NCI-H748 treated with DMSO at 0.1 percent for 48 hours (cell line): ENCODE measurements at regions not wholly inside any gene's neighbourhood (a gene's known extent, or its start where the extent isn't known, plus 50 kb on each side); places are given as distances from the start of the nearest gene placed in this dataset.
A peak's percentile ranks its signal among the peaks of the same experiment; 100 is the strongest.

Experiments used
- DNase-seq: peaks from one replicate; lab custom pipeline; 2025; lab: John Stamatoyannopoulos, UW

DNA sequence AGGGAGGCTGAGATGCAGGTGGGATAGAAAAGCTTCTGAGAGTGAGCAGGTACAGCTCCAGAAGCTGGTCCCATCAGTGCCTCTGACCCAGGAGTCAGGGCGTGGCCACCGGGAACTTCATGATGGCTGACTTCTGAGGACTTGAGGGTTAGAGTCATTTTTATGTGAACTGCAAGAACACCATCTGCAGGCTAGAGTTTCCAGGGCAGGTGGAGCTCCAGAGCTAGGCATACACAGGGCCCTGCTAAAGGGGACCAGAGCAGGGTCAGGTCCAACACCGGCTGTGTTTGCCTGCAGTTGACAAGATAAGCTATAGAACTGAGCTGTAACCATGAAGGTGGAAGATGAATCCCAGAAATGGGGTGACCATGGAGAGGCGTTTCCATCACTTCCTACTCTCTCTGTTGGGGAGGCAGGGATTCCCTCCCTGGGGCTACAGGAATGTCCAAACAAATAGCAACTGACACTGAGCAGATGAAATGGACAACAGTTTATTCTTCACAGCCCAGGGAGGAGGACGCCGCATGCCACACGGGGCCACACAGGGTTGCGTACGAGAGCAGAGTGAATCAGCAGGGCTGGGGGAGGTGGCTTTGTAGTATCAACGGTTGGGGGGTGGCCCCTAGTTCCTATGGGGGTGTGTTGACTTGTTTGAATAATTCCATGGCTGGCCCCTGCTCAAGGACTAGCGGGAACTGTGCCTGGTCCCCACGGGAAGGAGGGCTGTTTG lies 77.6 kb upstream of the ZNF516 start:
- no peak for DNase-seq

GRCh38 chr18:76571689-76572088 lies 76.6 kb upstream of the ZNF516 start:
- no peak for DNase-seq

DNA sequence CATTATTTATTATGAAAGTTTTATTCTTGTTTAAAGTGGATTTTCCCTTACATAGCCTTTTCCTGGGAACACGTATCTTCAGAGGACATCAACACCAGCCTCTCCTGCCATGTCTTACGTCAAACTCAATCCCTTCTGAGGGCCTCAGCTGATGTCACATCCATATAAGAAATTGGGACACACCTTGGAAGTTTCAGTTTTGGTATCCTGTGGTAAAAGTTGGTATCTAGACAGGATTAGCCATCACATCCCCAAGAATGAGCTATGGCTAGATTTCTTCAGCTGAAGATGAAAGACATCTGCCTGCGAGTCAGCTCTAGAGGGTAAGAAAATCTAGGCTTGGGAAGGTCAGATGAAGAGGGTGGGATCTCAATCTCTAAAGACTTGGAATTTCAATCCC lies 75.8 kb upstream of the ZNF516 start:
- DNase-seq = no peak

DNA sequence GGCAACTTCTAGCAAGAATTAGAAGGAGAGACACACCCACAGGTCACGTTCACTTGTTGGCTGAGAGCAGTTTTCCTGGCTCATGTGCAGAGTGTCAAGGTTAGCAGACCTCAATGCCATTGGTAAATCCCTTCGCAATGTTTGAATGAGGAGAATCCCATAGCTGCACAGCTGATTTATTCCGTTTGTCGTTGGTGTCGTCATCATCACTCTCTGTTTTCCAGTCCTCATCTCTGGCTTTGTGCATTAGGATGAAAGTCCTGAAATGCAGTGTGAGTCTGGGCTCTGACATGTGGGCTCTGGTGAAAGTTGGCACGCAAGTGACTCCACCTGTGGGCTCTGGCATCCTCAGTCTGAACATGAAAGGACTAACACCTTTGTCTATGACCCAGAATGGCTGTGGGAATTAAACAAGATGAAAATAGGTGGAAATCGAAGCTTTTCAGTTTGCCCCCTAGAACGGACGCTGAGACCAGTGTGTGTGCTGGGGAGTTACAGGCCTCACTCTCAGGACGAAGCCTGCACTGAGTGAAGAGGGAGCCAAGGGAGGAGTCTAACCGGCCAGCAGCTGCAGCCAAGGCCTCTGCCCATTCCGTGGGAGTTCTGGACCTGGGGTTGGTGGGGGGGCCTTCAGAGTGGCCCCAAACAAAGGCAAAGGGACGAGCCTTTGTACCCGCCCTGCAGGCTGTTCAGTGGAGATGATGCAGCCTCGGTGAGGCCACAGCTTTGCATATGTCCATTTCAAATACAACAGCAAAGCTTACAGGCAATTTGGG lies 74.8 kb upstream of the ZNF516 start:
- DNase-seq = no peak

DNA sequence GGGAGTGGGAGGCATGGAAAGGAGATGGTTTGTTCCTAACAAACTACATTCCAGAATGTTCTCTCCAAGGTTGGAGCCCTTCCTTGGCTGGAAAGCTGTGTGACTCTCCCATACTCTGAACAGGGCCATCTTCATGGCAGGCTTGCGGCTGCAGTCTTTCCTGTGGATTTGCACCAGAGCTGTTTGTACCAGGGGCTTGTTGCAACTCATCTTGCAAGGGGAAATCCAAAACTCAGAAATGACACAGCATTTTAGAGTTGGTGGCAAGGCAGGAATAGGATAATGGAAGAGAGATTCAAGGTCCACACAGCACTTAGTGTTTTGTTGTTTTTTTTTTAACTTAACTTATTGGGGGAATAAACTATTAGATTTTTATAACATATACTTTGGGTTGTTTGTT lies 73.7 kb upstream of the ZNF516 start:
- no peak for DNase-seq

DNA sequence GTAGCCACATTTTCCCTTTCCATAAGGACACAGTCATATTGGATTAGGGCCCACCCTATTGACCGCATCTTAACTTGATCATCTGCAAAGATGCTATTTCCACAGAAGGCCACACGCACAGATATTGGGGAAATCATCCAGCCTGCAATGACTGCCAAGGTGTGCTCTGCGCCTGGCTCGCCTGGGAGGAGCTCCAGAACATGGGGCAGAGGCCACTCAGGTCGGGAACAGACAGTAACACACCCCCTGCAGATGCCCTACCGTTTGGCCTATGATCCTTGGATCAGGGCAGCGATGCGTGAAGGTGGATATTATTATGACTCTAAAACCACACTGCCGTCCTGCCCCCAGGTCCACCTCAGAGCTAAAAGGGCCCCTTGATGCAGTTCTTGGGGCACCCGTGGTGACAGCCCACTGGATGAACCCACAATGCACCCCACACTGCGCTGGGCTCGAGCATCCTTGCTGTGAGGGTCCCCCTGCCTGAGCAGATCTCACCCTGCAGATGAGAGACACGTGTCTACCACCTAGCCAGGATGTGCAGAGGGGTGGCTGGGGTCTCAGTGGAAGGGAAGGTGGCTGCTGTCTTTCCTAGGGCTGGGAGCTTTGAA lies 72.9 kb upstream of the ZNF516 start:
- DNase-seq = no peak

DNA sequence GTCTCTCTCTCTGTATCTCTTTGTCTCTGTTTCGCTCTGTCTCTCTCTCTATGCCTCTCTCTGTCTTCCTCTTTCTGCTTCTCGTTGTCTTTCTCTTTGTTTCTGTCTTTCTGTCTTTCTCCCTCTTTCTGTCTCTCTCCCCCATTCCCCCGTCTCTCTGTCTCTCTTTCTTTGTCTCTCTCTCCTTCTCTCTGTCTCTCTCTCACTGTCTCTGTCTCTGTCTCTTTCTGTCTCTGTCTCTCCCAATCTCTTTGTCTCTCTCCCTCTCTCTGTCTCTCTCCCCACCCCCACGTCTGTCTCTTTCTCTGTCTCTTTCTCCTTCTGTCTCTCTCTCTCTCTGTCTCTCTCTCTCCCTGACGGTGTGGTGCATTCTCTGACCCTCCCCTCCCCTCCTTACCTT lies 71.9 kb upstream of the ZNF516 start:
- DNase-seq = no peak

DNA sequence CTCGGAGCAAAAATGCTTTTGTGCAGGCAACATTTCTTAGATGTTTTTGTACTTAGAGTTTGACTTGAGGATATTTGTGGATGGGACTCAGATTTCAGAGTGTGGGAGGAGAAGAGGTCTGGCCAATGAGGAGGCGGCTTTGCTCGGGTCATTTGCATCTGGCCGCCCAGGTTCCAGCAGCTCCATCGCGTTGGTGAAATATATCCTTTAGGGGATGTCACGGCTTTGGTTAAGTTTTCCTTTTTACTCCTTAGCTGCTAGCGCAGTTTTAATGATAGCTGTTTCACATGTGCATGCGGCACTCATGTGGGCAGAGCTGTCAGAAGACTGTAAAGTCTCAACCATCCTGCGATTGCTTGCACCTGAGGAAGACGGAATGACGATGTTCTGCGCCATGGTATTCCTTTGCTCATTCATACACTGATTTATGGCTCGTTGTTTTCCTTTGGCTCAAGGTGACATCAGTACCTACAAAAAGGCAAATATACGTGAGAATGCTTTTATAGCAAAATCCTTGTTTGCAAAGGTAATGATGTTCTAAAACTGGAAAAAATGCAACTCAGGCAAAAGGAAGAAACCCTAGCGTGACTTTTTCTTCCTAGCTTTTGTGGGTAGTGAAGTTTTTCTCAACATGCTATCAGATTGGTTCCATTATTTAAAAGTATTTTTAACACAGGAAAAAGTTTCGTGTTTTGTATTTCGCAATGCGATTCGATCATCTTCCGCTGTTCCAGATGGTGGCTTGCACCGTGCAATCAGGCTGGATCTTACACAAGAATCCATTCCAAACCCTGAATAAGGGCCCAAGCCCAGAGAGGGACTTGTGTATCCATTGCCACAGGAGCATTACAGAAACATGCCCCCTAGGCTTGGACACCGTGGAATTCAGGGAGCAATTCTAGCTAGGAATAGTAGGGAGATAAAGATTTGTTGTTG lies 70.5 kb upstream of the ZNF516 start:
- DNase-seq = peak; percentile 79

DNA sequence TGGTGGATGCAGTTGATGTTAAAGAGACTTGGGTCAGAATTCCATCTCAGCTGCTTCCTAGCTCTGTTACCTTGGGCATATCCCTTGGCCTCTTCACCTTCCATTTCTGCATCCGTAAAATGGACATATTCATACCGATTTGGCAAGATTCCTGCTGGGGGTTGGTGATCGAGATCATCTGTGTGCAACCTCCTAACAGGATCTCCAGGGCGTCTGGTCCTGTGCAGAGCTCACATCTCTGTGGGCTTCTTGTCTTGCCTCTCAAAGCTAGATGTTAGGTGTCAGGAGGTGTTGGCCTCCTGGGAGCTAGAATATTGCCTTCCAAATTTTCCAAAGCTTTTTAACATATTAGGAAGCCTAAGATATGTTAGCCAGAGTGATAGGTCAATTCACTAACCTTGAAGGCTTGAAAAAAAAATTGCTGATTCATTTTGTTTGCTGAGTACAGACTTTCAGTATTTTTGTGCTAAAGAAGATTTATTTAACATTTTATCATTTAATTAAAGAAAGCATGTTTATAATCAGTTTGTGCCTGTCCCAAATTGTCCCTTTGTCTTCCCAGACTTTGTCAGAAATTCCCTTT lies 69.7 kb upstream of the ZNF516 start:
- DNase-seq = no peak

DNA sequence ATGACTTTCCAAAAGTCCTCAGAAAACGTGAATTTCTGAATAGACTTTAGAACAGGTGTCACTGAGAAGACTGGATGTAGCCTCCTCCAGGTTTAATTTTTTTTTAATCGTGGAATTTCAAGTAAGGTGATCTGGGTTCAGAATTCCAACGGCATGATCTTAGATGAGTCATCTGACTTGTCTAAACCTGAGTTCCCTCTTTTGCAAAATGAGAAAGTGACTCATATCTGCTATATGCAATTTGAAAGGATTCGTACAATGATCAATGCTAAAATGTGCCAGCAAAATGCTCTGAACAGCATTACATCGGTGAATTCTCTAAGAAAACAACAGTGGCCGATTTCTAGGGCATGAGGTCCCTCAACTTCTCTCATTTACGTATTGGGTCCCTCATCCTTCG lies 69.1 kb upstream of the ZNF516 start:
- DNase-seq = no peak

DNA sequence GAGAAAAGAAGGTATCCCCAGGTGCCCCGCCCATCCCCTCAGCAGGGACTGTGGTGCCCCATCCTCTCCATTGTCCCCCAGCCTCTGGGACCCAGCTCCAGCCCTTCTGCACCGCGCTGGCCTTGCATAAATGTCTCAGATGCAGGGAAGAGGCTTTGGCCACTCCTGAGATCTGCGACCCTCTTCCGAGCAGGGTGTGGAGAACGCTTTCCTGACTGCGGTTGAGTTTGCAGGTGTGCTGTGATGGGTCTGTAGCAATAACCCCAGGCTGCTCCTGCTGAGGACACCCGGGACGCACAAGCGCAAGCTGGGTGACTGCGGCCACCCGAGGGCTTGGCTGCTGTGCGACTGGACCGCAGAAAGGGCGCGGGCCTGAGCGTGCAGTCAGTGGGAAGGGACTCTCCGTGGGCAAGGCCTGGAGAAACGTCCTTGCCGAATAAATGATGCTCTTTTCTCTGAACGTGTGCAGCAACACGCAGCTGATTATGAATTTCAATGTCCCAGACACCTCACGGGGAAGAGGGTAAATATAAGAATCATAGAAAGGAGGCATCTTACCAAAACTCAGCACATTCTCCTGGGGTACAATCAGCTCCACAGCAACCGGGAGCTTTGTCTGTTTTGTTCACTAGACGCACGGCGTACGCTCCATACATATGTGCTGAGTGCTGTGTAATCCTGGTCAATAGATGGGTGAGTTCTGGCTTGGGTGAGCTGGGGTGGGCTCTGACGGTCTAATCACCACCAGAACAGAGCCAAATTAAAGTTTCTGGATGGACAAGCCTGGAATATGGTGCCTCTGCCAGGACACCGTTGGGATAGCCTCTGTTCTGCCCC lies 67.5 kb upstream of the ZNF516 start:
- DNase-seq = no peak

- peak; percentile 94 for DNase-seq
These were observed 64.0 kb upstream of the ZNF516 start for GRCh38 chr18:76558881-76559667.

GRCh38 chr18:76557026-76557575 lies 62.1 kb upstream of the ZNF516 start:
- DNase-seq = no peak

- DNase-seq = no peak
These were observed 59.6 kb upstream of the ZNF516 start for GRCh38 chr18:76554547-76555222.

DNA sequence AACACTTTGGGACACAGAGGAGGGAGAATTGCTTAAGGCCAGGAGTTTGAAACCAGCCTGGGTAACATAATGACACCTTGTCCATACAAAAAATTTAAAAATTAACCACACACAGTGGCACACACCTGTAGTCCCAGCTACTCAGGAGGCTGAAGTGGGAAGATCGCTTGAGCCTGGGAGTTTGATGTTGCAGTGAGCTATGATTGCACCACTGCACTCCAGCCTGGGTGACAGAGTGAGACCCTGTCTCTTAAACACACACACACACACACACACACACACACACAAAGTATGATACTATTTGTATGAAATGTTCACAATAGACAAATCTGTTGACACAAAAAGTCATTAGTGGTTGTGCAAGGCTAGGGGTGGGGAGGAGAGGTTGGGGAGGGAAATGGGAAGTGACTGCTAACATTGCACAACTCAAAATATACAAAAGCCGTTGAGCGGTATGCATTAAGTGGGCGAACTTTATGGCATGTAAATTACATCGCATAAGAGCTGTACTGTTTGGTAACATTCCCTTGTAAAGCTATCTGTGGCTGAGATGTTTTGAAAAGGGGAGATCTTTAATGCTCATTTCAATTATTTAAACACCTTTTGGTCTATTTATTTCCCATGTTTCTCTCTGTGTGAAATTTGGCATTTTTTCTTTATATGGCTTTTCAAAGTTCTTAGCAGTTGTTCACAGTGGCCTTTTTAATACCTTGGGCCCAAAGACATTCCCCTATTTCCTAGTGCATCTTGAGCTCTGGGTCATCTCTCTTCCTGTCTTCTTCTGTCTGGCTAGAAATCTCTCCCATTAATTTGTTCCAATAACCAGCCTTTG lies 58.9 kb upstream of the ZNF516 start:
- no peak for DNase-seq

GRCh38 chr18:76548541-76548940 lies 53.5 kb upstream of the ZNF516 start:
- DNase-seq = no peak

DNA sequence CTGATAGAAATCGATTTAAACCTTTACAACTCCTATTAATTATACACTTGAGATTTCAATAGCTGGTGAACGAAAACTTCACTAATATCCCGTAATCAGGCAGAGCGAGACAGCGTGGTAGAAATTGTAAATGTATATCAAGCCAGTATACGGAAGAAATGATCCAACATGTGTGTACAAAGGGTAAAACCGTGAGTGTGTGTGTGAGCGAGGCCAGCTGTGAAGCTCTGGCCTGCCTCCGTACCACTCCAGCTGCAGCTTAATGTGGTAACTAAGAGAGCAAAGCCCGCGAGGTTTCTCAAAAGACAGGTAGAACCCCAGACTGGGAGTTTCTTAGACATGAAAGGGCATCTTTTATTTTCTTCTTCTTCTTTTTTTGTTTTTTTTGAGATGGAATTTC lies 52.3 kb upstream of the ZNF516 start:
- no peak for DNase-seq

DNA sequence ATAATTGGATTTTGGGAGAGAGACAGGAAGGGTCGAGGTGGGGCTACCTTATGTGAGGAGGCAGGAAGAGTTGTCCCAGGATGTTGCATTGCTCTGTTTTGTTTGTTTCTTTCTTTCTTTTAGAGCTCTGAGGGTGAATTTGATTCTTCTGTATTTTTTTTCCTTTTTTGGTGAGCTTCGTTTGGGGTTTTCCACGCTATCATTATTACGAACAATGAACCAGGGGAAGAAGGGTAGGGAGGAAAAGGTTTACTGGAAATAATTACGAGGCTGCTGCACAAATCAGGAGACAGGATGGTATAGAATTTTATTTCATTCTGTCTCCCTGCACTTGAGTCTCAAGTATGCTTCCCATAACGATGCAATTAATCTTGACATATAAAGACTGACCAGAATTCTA lies 51.4 kb upstream of the ZNF516 start:
- no peak for DNase-seq
